OCI-LY7 (cell line): ENCODE measurements at regions not wholly inside any gene's neighbourhood (a gene's known extent, or its start where the extent isn't known, plus 50 kb on each side); places are given as distances from the start of the nearest gene placed in this dataset.

Source experiments
- BruUV-seq: library from RNA; stranded (reverse); fragments of 400-500 nt; replicated peaks from 2 replicates; lab custom pipeline; 2021; lab: Mats Ljungman, UMichigan
- CTCF ChIA-PET: fragments of 300-600 bp; sonication (Branson Sonifier 250); formaldehyde crosslinking; loops from one replicate; lab custom pipeline; 2022; ENCODE audit warnings: antibody characterized with exemption; ENCODE audit not compliant: unreplicated experiment; lab: Charles Lee
- POLR2A ChIA-PET: fragments of 300-600 bp; sonication (Branson Sonifier 250); formaldehyde crosslinking; loops from one replicate; lab custom pipeline; 2022; ENCODE audit warnings: antibody characterized with exemption; lab: Charles Lee
- DNase-seq: peaks from one replicate; pipeline ENCODE4 v3.0.0-alpha.2; 2015; ENCODE audit warnings: low spot score
- H2AFZ ChIP-seq: fragments of 200-600 bp; sonication (generic), shearing (Covaris generic); 2 replicates; pipeline ENCODE4 v1.6.1; 2014; ENCODE audit warnings: mild to moderate bottlenecking, antibody characterized with exemption, low read length, moderate library complexity
- H3K27ac ChIP-seq: fragments of 200-600 bp; sonication (generic); 2 replicates; pipeline ENCODE4 v1.5.1; 2014; ENCODE audit warnings: mixed run types, low read depth, mild to moderate bottlenecking, moderate library complexity, low read length, inconsistent platforms; ENCODE audit not compliant: poor library complexity, severe bottlenecking
- H3K36me3 ChIP-seq: fragments of 200-600 bp; sonication (generic); 2 replicates; pipeline ENCODE4 v1.6.1; 2014; ENCODE audit warnings: mild to moderate bottlenecking, antibody characterized with exemption, low read length, moderate library complexity, mixed read lengths; ENCODE audit not compliant: insufficient read depth
- H3K4me1 ChIP-seq: fragments of 200-600 bp; sonication (generic); 2 replicates; pipeline ENCODE4 v1.5.1; 2014; ENCODE audit warnings: mild to moderate bottlenecking, low read length; ENCODE audit not compliant: insufficient read depth, poor library complexity, severe bottlenecking
- H3K4me2 ChIP-seq: fragments of 200-600 bp; sonication (generic); 2 replicates; pipeline ENCODE4 v1.6.1; 2014; ENCODE audit warnings: mild to moderate bottlenecking, low read length
- H3K4me3 ChIP-seq: fragments of 200-600 bp; sonication (generic); 2 replicates; pipeline ENCODE4 v1.5.1; 2014; ENCODE audit warnings: mild to moderate bottlenecking, low read depth, low read length; ENCODE audit not compliant: poor library complexity, severe bottlenecking
- H3K79me2 ChIP-seq: fragments of 200-600 bp; sonication (generic); 2 replicates; pipeline ENCODE4 v1.6.1; 2016; ENCODE audit warnings: low read depth, mild to moderate bottlenecking, low read length, moderate library complexity, mixed read lengths; ENCODE audit not compliant: insufficient read depth
- H3K9me2 ChIP-seq: fragments of 200-600 bp; sonication (generic); 2 replicates; pipeline ENCODE4 v1.6.1; 2016; ENCODE audit warnings: mild to moderate bottlenecking, low read length, mixed read lengths; ENCODE audit not compliant: insufficient read depth
- H3K9me3 ChIP-seq: fragments of 200-600 bp; sonication (generic); 2 replicates; pipeline ENCODE4 v1.6.1; 2014; ENCODE audit warnings: mild to moderate bottlenecking, mixed run types, low read length, mixed read lengths
- H4K20me1 ChIP-seq: fragments of 200-600 bp; sonication (generic); 2 replicates; pipeline ENCODE4 v1.6.1; 2014; ENCODE audit warnings: mild to moderate bottlenecking, antibody characterized with exemption, low read length, moderate library complexity, mixed read lengths; ENCODE audit not compliant: insufficient read depth
- CTCF ChIP-seq: fragments of 200-600 bp; sonication (generic); conservative IDR thresholded peaks from 2 replicates; pipeline ENCODE4 v1.5.1; 2014; ENCODE audit warnings: mild to moderate bottlenecking, antibody characterized with exemption, low read length, moderate library complexity, mixed read lengths
- EZH2phosphoT487 ChIP-seq: fragments of 200-600 bp; sonication (generic); IDR thresholded peaks from 2 replicates; pipeline ENCODE4 v1.6.1; 2018; ENCODE audit warnings: low read depth, borderline replicate concordance, mild to moderate bottlenecking, mixed run types, antibody characterized with exemption, low read length, moderate library complexity, mixed read lengths
- intact Hi-C: fragments of 100-400 bp; cut with micrococcal nuclease; formaldehyde crosslinking; loops from one replicate; pipeline ENCODE4 v1.10.0; 2022; ENCODE audit not compliant: unreplicated experiment

- no TSS peak for BruUV-seq
- no peak overlapping the region for H3K27ac ChIP-seq
- no peaks in the 10 kb centered on the region for H3K9me2 ChIP-seq
- H3K9me3 ChIP-seq: no peaks in the 10 kb centered on the region
- no peaks in the 10 kb centered on the region for H3K36me3 ChIP-seq
- H3K4me3 ChIP-seq: no peak overlapping the region
- peak; percentile 17 for DNase-seq
- ChIA-PET CTCF (no interaction called here), POLR2A (no interaction called here)
- H3K4me2 ChIP-seq: no peak overlapping the region
- TF ChIP-seq CTCF (peak; percentile 40), EZH2phosphoT487 (no peak)
- no peaks in the 10 kb centered on the region for H4K20me1 ChIP-seq
- no peaks in the 10 kb centered on the region for H3K79me2 ChIP-seq
- H2AFZ ChIP-seq: no peak overlapping the region
- no peaks in the 10 kb centered on the region for H3K4me1 ChIP-seq
- intact Hi-C loops: no loop called here
These were observed 580.1 kb upstream of the AUTS2 start for GRCh38 chr7:69018200-69018599.

- ChIA-PET POLR2A (no interaction called here), CTCF (no interaction called here)
- no peak overlapping the region for H3K4me2 ChIP-seq
- H3K4me3 ChIP-seq: no peak overlapping the region
- no peak overlapping the region for H2AFZ ChIP-seq
- no TSS peak for BruUV-seq
- no peaks in the 10 kb centered on the region for H3K9me2 ChIP-seq
- H4K20me1 ChIP-seq: no peaks in the 10 kb centered on the region
- no peaks in the 10 kb centered on the region for H3K4me1 ChIP-seq
- DNase-seq: no peak
- TF ChIP-seq EZH2phosphoT487 (no peak), CTCF (no peak)
- intact Hi-C loops: no loop called here
- no peaks in the 10 kb centered on the region for H3K36me3 ChIP-seq
- H3K79me2 ChIP-seq: no peaks in the 10 kb centered on the region
- H3K27ac ChIP-seq: no peak overlapping the region
- no peaks in the 10 kb centered on the region for H3K9me3 ChIP-seq
These were observed 578.8 kb upstream of the AUTS2 start for GRCh38 chr7:69019437-69019836.

- no peaks in the 10 kb centered on the region for H3K36me3 ChIP-seq
- H3K27ac ChIP-seq: no peak overlapping the region
- H3K9me3 ChIP-seq: no peaks in the 10 kb centered on the region
- H3K9me2 ChIP-seq: no peaks in the 10 kb centered on the region
- TF ChIP-seq EZH2phosphoT487 (no peak), CTCF (no peak)
- no peak overlapping the region for H2AFZ ChIP-seq
- ChIA-PET POLR2A (no interaction called here), CTCF (no interaction called here)
- no peak overlapping the region for H3K4me2 ChIP-seq
- H3K79me2 ChIP-seq: no peaks in the 10 kb centered on the region
- no peak for DNase-seq
- intact Hi-C loops: no loop called here
- H3K4me3 ChIP-seq: no peak overlapping the region
- no peaks in the 10 kb centered on the region for H4K20me1 ChIP-seq
- BruUV-seq: no TSS peak
- no peaks in the 10 kb centered on the region for H3K4me1 ChIP-seq
These were observed 577.7 kb upstream of the AUTS2 start for GRCh38 chr7:69020536-69020935.
